ENCODE measurements at regions not wholly inside any gene's neighbourhood (a gene's known extent, or its start where the extent isn't known, plus 50 kb on each side); places are given as distances from the start of the nearest gene placed in this dataset.
"Not testable (repeated sequence)": the region's sequence is repeated elsewhere in the genome, so short reads cannot be mapped to it uniquely, and the experiment has no call there.

GRCh38 chr11:28911829-28912228 lies 803.6 kb downstream of the METTL15 start:
- DNase-seq (ENCODE audit: low read depth), result no peak

GRCh38 chr11:28910926-28911325 lies 802.7 kb downstream of the METTL15 start:
- DNase-seq (ENCODE audit: low read depth), result no peak

GRCh38 chr11:28903716-28904115 lies 795.5 kb downstream of the METTL15 start:
- no peak for DNase-seq (ENCODE audit: low read depth)

- DNase-seq (ENCODE audit: low read depth), result no peak
Observed at GRCh38 chr11:28900427-28900826, 792.2 kb downstream of the METTL15 start.

- no peak for DNase-seq (ENCODE audit: low read depth)
Observed at GRCh38 chr11:28899706-28900105, 791.5 kb downstream of the METTL15 start.

- DNase-seq (ENCODE audit: low read depth), result not testable (repeated sequence)
Observed at GRCh38 chr11:28890601-28891040, 782.4 kb downstream of the METTL15 start.

GRCh38 chr11:28887681-28888080 lies 779.5 kb downstream of the METTL15 start:
- no peak for DNase-seq (ENCODE audit: low read depth)

GRCh38 chr11:28879869-28880268 lies 771.7 kb downstream of the METTL15 start:
- no peak for DNase-seq (ENCODE audit: low read depth)

- DNase-seq (ENCODE audit: low read depth), result no peak
Observed at GRCh38 chr11:28878025-28878424, 769.8 kb downstream of the METTL15 start.

- DNase-seq (ENCODE audit: low read depth), result peak; percentile 19
Observed at GRCh38 chr11:28877340-28877739, 769.2 kb downstream of the METTL15 start.

- DNase-seq (ENCODE audit: low read depth), result no peak
Observed at GRCh38 chr11:28874706-28875105, 766.5 kb downstream of the METTL15 start.

GRCh38 chr11:28871090-28871489 lies 762.9 kb downstream of the METTL15 start:
- DNase-seq (ENCODE audit: low read depth), result no peak

- no peak for DNase-seq (ENCODE audit: low read depth)
Observed at GRCh38 chr11:28863422-28863821, 755.2 kb downstream of the METTL15 start.

GRCh38 chr11:28860893-28861292 lies 752.7 kb downstream of the METTL15 start:
- peak; percentile 63 for DNase-seq (ENCODE audit: low read depth)

- no peak for DNase-seq (ENCODE audit: low read depth)
Observed at GRCh38 chr11:28858076-28858475, 749.9 kb downstream of the METTL15 start.

GRCh38 chr11:28849053-28849452 lies 740.9 kb downstream of the METTL15 start:
- no peak for DNase-seq (ENCODE audit: low read depth)

GRCh38 chr11:28842716-28843115 lies 734.5 kb downstream of the METTL15 start:
- peak; percentile 60 for DNase-seq (ENCODE audit: low read depth)

- DNase-seq (ENCODE audit: low read depth), result peak; percentile 19
Observed at GRCh38 chr11:28838741-28839140, 730.6 kb downstream of the METTL15 start.

GRCh38 chr11:28837599-28837998 lies 729.4 kb downstream of the METTL15 start:
- DNase-seq (ENCODE audit: low read depth), result no peak

- peak; percentile 99 for DNase-seq (ENCODE audit: low read depth)
Observed at GRCh38 chr11:28836285-28837081, 728.3 kb downstream of the METTL15 start.

- DNase-seq (ENCODE audit: low read depth), result peak; percentile 74
Observed at GRCh38 chr11:28835790-28836189, 727.6 kb downstream of the METTL15 start.

GRCh38 chr11:28835317-28835716 lies 727.1 kb downstream of the METTL15 start:
- DNase-seq (ENCODE audit: low read depth), result no peak

GRCh38 chr11:28834877-28835276 lies 726.7 kb downstream of the METTL15 start:
- DNase-seq (ENCODE audit: low read depth), result peak; percentile 90

Measured in HT1080 (cell line).